GM23248 (cell line): ENCODE measurements at regions not wholly inside any gene's neighbourhood (a gene's known extent, or its start where the extent isn't known, plus 50 kb on each side); places are given as distances from the start of the nearest gene placed in this dataset.

Source experiments
- DNase-seq: peaks from one replicate; pipeline ENCODE4 v3.0.0-alpha.2; 2015
- H2AFZ ChIP-seq: fragments of 200-600 bp; sonication (generic); 2 replicates; pipeline ENCODE4 v1.6.1; 2016; ENCODE audit warnings: antibody characterized with exemption
- H3F3A ChIP-seq: fragments of 200-600 bp; sonication (generic); 2 replicates; pipeline ENCODE4 v1.6.1; 2016; ENCODE audit warnings: mild to moderate bottlenecking, antibody characterized with exemption, mixed run types; ENCODE audit not compliant: insufficient read depth
- H3K27ac ChIP-seq: fragments of 200-600 bp; sonication (generic); 2 replicates; pipeline ENCODE4 v1.5.1; 2016; ENCODE audit warnings: mild to moderate bottlenecking
- H3K27me3 ChIP-seq: fragments of 200-600 bp; sonication (generic); replicated peaks from 2 replicates; pipeline ENCODE4 v1.6.1; 2016; ENCODE audit warnings: mild to moderate bottlenecking; ENCODE audit not compliant: insufficient read depth
- H3K36me3 ChIP-seq: fragments of 200-600 bp; sonication (generic); 2 replicates; pipeline ENCODE4 v1.6.1; 2016; ENCODE audit warnings: low read depth, mild to moderate bottlenecking
- H3K4me1 ChIP-seq: fragments of 200-600 bp; sonication (generic); 2 replicates; pipeline ENCODE4 v1.6.1; 2016; ENCODE audit warnings: mild to moderate bottlenecking; ENCODE audit not compliant: insufficient read depth
- H3K4me2 ChIP-seq: fragments of 200-600 bp; sonication (generic); one replicate; pipeline ENCODE4 v1.6.1; 2016; ENCODE audit warnings: mild to moderate bottlenecking; ENCODE audit not compliant: unreplicated experiment
- H3K4me3 ChIP-seq: fragments of 200-600 bp; sonication (generic); 2 replicates; pipeline ENCODE4 v1.5.1; 2016; ENCODE audit warnings: mild to moderate bottlenecking
- H3K79me2 ChIP-seq: fragments of 200-600 bp; sonication (generic); 2 replicates; pipeline ENCODE4 v1.6.1; 2016; ENCODE audit warnings: mild to moderate bottlenecking; ENCODE audit not compliant: insufficient read depth
- H3K9ac ChIP-seq: fragments of 200-600 bp; sonication (generic); 2 replicates; pipeline ENCODE4 v1.6.1; 2016; ENCODE audit warnings: mild to moderate bottlenecking
- H3K9me2 ChIP-seq: fragments of 200-600 bp; sonication (generic); 2 replicates; pipeline ENCODE4 v1.6.1; 2016; ENCODE audit warnings: mixed run types, mild to moderate bottlenecking, moderate library complexity; ENCODE audit not compliant: insufficient read depth
- H3K9me3 ChIP-seq: fragments of 200-600 bp; sonication (generic); one replicate; pipeline ENCODE4 v1.6.1; 2017; ENCODE audit warnings: low read depth
- H4K20me1 ChIP-seq: fragments of 200-600 bp; sonication (generic); 2 replicates; pipeline ENCODE4 v1.6.0; 2016; ENCODE audit not compliant: insufficient read depth
- EZH2 ChIP-seq: fragments of 200-600 bp; sonication (generic); IDR thresholded peaks from 2 replicates; pipeline ENCODE4 v1.6.1; 2018; ENCODE audit warnings: antibody characterized with exemption, mild to moderate bottlenecking; ENCODE audit not compliant: insufficient read depth, poor library complexity, severe bottlenecking
- EZH2phosphoT487 ChIP-seq: fragments of 200-600 bp; sonication (generic); IDR thresholded peaks from 2 replicates; pipeline ENCODE4 v1.6.1; 2018; ENCODE audit warnings: antibody characterized with exemption, moderate library complexity, mild to moderate bottlenecking, low read depth; ENCODE audit not compliant: insufficient read depth
- WGBS, 2 experiments: methylation state at CpG; one replicate each; pipeline ENCODE4 v1.1.6; 2015 to 2017; ENCODE audit warnings: low lambda C conversion rate in 2 of 2, low coverage in 1 of 2; ENCODE audit errors: missing lambda C conversion rate in 2 of 2; 5-methylcytosine and 5-hydroxymethylcytosine counted together
- in situ Hi-C: fragments of 300-500 bp; cut with MboI; formaldehyde crosslinking; loops from 2 replicates; pipeline ENCODE4 v1.15.0; 2020

DNA sequence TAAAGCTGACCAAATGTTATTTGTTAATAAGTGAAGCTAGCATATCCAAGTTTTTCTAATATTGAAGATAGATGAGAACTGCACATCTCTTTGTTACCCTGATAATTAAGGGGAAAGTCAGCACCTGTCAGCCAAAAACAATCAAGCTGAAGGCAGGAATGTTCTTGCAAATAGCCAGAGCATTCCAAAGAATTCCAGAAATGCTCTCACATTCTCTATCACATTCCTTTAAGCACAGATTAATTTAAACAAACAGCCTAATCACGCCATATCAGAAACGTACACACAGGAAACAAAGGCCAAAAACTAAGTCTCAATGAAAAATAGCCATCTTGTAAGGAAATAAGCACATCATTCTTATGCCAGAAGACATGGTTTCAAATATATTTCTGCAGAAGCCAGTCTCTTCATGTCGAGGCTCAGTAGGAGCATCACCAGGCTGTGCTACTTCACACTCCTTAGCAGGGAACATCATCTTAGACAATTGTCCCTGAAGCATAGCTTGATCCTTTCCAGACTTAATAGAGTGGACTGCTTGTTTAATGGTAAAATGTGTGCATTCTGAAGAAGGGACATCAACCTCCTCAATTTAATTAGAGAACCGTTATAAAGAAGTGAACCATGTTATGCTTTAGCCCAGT, 252.9 kb upstream of the TTC29 start:
- WGBS, 2 experiments = 16 to 27% methylated on average over 4 of the region's 4 CpGs
- H3K9me2 ChIP-seq = no peaks in the 10 kb centered on the region
- TF ChIP-seq EZH2 (no peak), EZH2phosphoT487 (no peak)
- no peak overlapping the region for H2AFZ ChIP-seq
- no peak for DNase-seq
- H3K79me2 ChIP-seq = no peaks in the 10 kb centered on the region
- no peak overlapping the region for H3K9ac ChIP-seq
- peaks cover 5% of the 10 kb centered on the region; the same call in 1 of the 2 replicates for H3K27me3 ChIP-seq
- H3K9me3 ChIP-seq = no peaks in the 10 kb centered on the region
- no peaks in the 10 kb centered on the region for H3K4me1 ChIP-seq
- H3K4me2 ChIP-seq = no peak overlapping the region
- H3F3A ChIP-seq = no peaks in the 10 kb centered on the region
- H3K4me3 ChIP-seq = no peak overlapping the region
- H4K20me1 ChIP-seq = no peaks in the 10 kb centered on the region
- no peaks in the 10 kb centered on the region for H3K36me3 ChIP-seq
- no peak overlapping the region for H3K27ac ChIP-seq
- in situ Hi-C loops = no loop called here

DNA sequence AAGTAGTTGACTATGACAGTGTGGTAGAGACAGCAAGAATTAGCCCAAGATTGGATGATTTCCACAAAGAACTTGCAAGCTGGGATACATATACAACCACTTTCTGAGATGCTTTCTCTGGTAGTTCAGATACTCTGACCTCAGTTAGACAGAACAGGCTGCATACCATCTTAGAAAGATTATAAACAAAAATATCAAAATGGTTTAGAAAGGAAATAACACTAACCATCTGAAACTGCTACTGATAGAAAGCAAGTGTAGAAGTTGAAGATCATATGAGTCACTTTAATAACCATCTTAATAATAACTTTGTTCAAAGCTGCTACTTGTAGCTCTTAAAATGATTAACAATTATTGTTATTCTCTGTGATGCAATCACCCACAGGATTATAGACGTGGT, 255.4 kb upstream of the TTC29 start:
- no peaks in the 10 kb centered on the region for H4K20me1 ChIP-seq
- 0 to 2% methylated on average over 1 of the region's 1 CpG for WGBS, 2 experiments
- no peaks in the 10 kb centered on the region for H3F3A ChIP-seq
- no peaks in the 10 kb centered on the region for H3K36me3 ChIP-seq
- no peak overlapping the region for H3K9ac ChIP-seq
- H3K27me3 ChIP-seq = peaks cover 5% of the 10 kb centered on the region; the same call in 1 of the 2 replicates
- H3K4me1 ChIP-seq = no peaks in the 10 kb centered on the region
- no peaks in the 10 kb centered on the region for H3K9me2 ChIP-seq
- H3K9me3 ChIP-seq = no peaks in the 10 kb centered on the region
- no peak overlapping the region for H3K27ac ChIP-seq
- no peaks in the 10 kb centered on the region for H3K79me2 ChIP-seq
- H2AFZ ChIP-seq = no peak overlapping the region
- in situ Hi-C loops = no loop called here
- DNase-seq = no peak
- H3K4me2 ChIP-seq = no peak overlapping the region
- TF ChIP-seq EZH2 (no peak), EZH2phosphoT487 (no peak)
- H3K4me3 ChIP-seq = no peak overlapping the region

DNA sequence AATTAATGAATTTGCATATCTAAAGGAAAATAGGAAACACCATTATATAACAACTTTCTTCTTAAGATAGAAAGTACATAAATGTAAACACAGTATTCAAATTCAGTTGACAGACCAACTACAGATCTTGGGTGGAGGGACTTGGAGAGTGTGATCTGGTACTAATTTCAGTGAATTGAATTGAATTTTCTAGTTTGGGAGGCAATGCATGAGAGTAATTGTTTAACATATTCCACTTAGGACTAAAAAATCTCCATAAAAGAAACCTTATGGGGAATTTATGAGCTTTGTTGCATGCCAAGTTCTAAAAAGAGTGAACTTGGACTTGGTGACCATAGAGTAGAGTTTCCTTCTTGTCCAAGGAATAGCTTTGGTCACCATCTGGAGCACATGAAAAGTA, 261.1 kb upstream of the TTC29 start:
- Histone ChIP-seq H3K4me2 (no peak overlapping the region), H3K36me3 (no peaks in the 10 kb centered on the region), H3K79me2 (no peaks in the 10 kb centered on the region), H3K9me2 (no peaks in the 10 kb centered on the region), H3K27me3 (no peaks in the 10 kb centered on the region), H3K9me3 (no peaks in the 10 kb centered on the region), H3K4me1 (no peaks in the 10 kb centered on the region), H3K9ac (no peak overlapping the region), H3K27ac (no peak overlapping the region), H2AFZ (no peak overlapping the region), H3F3A (no peaks in the 10 kb centered on the region), H4K20me1 (no peaks in the 10 kb centered on the region), H3K4me3 (no peak overlapping the region)
- DNase-seq = no peak
- in situ Hi-C loops = no loop called here
- TF ChIP-seq EZH2 = no peak
- TF ChIP-seq EZH2phosphoT487 = no peak

DNA sequence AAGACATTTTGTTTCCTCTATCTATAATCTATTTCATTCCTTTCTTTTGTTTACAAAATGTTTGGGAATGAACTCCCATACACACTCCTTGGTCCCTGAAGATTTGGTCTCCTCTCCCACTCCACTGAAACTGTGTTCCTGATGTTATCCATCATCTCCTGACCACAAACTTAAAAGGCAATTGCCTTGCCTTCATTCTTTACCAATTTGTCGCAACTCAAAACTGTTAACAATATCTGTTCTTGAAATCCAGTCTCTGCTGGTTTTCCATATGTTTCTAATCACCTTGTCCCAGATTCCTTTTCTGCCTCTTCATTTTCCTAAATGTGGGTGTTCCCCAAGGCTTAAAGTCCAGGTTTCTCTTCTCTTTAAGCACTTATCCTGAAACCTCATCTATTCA, 262.2 kb upstream of the TTC29 start:
- Histone ChIP-seq H3K9me2 (no peaks in the 10 kb centered on the region), H3K36me3 (no peaks in the 10 kb centered on the region), H3K79me2 (no peaks in the 10 kb centered on the region), H3K9me3 (no peaks in the 10 kb centered on the region), H3K27ac (no peak overlapping the region), H3K27me3 (no peaks in the 10 kb centered on the region), H3K4me1 (no peaks in the 10 kb centered on the region), H3K4me3 (no peak overlapping the region), H4K20me1 (no peaks in the 10 kb centered on the region), H2AFZ (no peak overlapping the region), H3F3A (no peaks in the 10 kb centered on the region), H3K4me2 (no peak overlapping the region), H3K9ac (no peak overlapping the region)
- in situ Hi-C loops = no loop called here
- WGBS, 2 experiments = 3 to 11% methylated on average over 1 of the region's 1 CpG
- DNase-seq = no peak
- TF ChIP-seq EZH2 (no peak), EZH2phosphoT487 (no peak)

DNA sequence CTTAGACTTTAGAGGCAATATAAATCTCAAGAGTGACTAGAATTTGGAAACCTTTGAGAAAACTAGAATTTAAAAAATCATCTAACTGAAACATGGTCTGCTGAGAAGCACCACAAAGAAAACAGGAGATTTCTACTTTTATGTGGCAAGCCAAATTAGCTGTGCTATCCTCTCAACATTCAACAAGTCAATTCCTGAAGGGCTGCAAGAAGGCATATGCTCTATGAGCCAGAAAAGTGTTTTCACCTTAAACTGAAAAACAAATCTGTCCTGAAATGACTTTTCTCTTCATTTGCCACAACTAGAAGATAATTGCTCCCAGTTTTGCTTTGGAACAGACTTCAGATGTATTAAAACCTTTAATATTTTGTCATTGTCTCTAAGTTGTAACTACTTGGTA, 263.2 kb upstream of the EDNRA start:
- Histone ChIP-seq H3K4me1 (no peaks in the 10 kb centered on the region), H3K9me3 (no peaks in the 10 kb centered on the region), H3K79me2 (no peaks in the 10 kb centered on the region), H3K4me3 (no peak overlapping the region), H3K27ac (no peak overlapping the region), H3K4me2 (no peak overlapping the region), H4K20me1 (no peaks in the 10 kb centered on the region), H3K9ac (no peak overlapping the region), H3K9me2 (no peaks in the 10 kb centered on the region), H3F3A (no peaks in the 10 kb centered on the region), H2AFZ (no peak overlapping the region), H3K27me3 (no peaks in the 10 kb centered on the region), H3K36me3 (no peaks in the 10 kb centered on the region)
- TF ChIP-seq EZH2phosphoT487 (no peak), EZH2 (no peak)
- DNase-seq = no peak
- in situ Hi-C loops = no loop called here
